ENCODE measurements at regions not wholly inside any gene's neighbourhood (a gene's known extent, or its start where the extent isn't known, plus 50 kb on each side); places are given as distances from the start of the nearest gene placed in this dataset.

DNA sequence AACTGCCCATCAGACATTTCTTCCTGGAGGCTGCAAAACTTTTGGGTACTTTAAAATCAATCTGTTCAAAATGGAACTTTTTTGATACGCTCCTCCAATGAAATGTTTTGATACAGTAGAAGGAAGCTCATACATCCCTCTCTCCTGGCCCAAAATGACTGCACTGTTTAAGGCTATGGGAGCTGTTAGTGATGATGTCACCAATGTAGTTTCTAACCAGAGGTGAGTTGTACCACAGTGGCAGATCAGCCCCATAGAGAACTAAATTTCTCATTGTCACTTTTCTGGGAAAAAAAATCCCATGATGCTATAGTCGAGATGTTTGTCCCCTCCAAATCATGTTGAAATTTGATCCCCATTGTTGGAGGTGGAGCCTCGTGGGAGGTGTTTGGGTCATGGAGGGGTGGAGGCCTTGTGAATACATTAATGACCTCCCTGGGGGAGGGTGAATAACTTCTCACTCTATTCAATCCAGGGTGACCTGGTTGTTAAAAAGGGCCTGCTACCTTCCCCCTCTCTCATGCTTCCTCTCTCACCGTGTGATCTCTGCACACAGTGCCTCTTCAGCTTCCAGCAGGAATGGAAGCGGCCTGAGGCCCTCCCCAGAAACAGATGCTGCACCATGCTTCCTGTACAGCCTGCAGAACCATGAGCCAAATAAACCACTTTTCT lies 117.4 kb upstream of the NPAS2 start:
- no peak for TF ChIP-seq CTCF (IDR thresholded peaks at IDR 0.05)
- H3K27ac ChIP-seq, result no peak overlapping the region

DNA sequence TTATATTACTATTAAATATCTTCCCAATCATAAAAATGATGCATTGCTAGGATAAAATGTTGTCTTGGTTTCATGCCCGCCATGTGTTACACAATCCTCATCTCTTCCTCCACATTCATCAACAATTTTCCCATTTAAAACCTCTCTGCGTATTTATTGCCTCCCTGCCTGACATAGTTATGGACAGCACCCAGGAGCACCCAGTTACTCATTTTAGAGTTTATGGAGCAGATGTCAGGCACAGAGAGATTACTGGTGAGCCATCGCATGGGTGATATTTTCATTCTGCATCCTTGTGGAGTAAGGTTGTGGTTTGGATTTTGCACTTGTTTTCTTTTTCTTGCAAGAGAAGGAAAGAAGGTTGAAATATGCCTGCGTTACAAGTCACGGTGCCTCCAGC lies 116.7 kb upstream of the NPAS2 start:
- no peaks in the 10 kb centered on the region for H3K36me3 ChIP-seq
- intact Hi-C loops (cut with DNase I), result no loop called here
- H3K27me3 ChIP-seq, result no peaks in the 10 kb centered on the region
- H3K4me1 ChIP-seq, result no peaks in the 10 kb centered on the region
- DNase-seq, result no peak
- H3K4me3 ChIP-seq, result no peak overlapping the region
- no peaks in the 10 kb centered on the region for H3K9me3 ChIP-seq
- no peak overlapping the region for H3K9ac ChIP-seq (ENCODE audit: low read depth in 2 of 2, low read length in 2 of 2)
- no peak overlapping the region for H3K27ac ChIP-seq
- TF ChIP-seq CTCF (IDR thresholded peaks at IDR 0.05), result no peak

More for the DNA sequence above, 117.4 kb upstream of the NPAS2 start:
- Histone ChIP-seq H3K4me1 (no peaks in the 10 kb centered on the region), H3K27me3 (no peaks in the 10 kb centered on the region), H3K36me3 (no peaks in the 10 kb centered on the region), H3K9me3 (no peaks in the 10 kb centered on the region), H3K4me3 (no peak overlapping the region), H3K9ac (ENCODE audit: low read depth in 2 of 2, low read length in 2 of 2) (no peak overlapping the region)
- intact Hi-C loops (cut with DNase I), result no loop called here
- no peak for DNase-seq

DNA sequence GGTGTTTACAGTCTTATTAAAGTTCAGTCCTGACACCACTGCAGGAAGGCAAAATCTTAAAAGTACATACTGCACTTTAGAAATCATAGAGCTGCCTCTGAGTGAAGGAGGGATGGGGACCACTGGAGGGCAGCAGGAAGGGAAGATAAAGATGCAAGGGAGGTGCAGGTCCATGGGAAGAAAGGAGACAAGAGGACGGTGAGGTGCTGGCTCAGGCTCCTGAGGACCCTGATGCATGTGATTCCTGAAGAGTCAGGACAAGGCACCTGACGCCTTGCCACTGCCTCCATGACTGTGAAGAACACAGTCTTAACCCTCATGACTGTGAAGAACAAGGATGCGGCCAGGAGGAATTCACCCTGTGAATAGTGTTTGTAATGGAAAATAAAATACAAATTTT lies 116.2 kb upstream of the NPAS2 start:
- Histone ChIP-seq H3K9ac (ENCODE audit: low read depth in 2 of 2, low read length in 2 of 2) (no peak overlapping the region), H3K36me3 (no peaks in the 10 kb centered on the region), H3K4me3 (no peak overlapping the region), H3K27ac (no peak overlapping the region), H3K9me3 (no peaks in the 10 kb centered on the region), H3K27me3 (no peaks in the 10 kb centered on the region), H3K4me1 (no peaks in the 10 kb centered on the region)
- no peak for DNase-seq
- no peak for TF ChIP-seq CTCF (IDR thresholded peaks at IDR 0.05)
- intact Hi-C loops (cut with DNase I), result no loop called here

DNA sequence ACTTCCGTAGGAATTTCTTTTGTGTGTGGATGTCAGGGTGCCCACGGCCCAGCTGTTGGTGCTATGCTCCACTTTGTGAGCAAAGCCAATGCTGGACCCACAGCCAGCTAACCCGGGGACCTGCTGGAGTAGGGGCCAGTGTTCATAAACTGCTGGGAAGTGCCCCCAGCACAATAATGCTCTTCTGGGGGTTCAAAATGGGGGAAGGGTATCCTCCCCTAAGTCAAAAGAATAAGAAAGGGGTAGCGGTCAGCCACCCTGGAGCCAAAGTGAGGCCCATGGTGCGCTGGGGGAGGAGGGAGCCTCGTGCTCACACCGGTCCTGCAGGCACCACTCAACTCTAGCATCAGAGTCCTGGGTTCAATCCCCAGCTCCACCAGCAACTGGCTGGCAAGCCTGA lies 115.8 kb upstream of the NPAS2 start:
- no peak overlapping the region for H3K9ac ChIP-seq (ENCODE audit: low read depth in 2 of 2, low read length in 2 of 2)
- no peak for TF ChIP-seq CTCF (IDR thresholded peaks at IDR 0.05)
- no peak overlapping the region for H3K27ac ChIP-seq
- H3K9me3 ChIP-seq, result no peaks in the 10 kb centered on the region
- DNase-seq, result no peak
- no peak overlapping the region for H3K4me3 ChIP-seq
- no peaks in the 10 kb centered on the region for H3K4me1 ChIP-seq
- no peaks in the 10 kb centered on the region for H3K27me3 ChIP-seq
- intact Hi-C loops (cut with DNase I), result no loop called here
- no peaks in the 10 kb centered on the region for H3K36me3 ChIP-seq

DNA sequence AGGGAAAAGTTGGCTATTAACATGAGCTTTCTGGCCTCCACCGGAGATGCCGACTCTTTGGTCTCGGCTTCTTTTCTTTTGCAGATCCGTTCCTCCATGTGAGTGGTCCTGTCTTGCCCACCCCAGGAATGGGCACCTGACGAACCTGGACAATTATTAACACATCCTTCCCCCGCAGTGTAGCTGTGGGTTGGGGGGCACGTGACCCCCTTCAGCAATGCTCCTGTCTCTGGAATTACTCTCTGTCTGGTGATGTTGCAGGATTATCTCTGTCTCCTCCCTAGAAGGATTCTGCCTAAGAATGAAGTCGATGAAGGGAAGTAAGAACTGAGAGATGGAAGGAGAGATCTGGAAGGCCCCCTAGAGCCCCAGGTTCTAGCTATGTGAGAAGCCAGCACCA lies 115.2 kb upstream of the NPAS2 start:
- no peak for DNase-seq
- no peaks in the 10 kb centered on the region for H3K36me3 ChIP-seq
- intact Hi-C loops (cut with DNase I), result no loop called here

More for the DNA sequence above, 115.2 kb upstream of the NPAS2 start:
- H3K27me3 ChIP-seq, result no peaks in the 10 kb centered on the region
- no peak for TF ChIP-seq CTCF (IDR thresholded peaks at IDR 0.05)
- no peaks in the 10 kb centered on the region for H3K9me3 ChIP-seq
- H3K4me1 ChIP-seq, result no peaks in the 10 kb centered on the region
- no peak overlapping the region for H3K4me3 ChIP-seq
- H3K27ac ChIP-seq, result no peak overlapping the region
- H3K9ac ChIP-seq (ENCODE audit: low read depth in 2 of 2, low read length in 2 of 2), result no peak overlapping the region
